GM21529 (cell line): ENCODE measurements at regions not wholly inside any gene's neighbourhood (a gene's known extent, or its start where the extent isn't known, plus 50 kb on each side); places are given as distances from the start of the nearest gene placed in this dataset.

Source experiments
- ATAC-seq: cut with Tn5 transposase; IDR thresholded peaks from one replicate; pipeline ENCODE4 v1.9.1; 2021; ENCODE audit not compliant: unreplicated experiment

- ATAC-seq = no peak
Measured at GRCh38 chr13:68368922-68369321, 1138.8 kb upstream of the PCDH9 start.

- ATAC-seq = no peak
Measured at GRCh38 chr13:68359105-68359504, 1129.0 kb upstream of the PCDH9 start.

GRCh38 chr13:68358294-68358705, 1128.2 kb upstream of the PCDH9 start:
- no peak for ATAC-seq

GRCh38 chr13:68350554-68350953, 1120.4 kb upstream of the PCDH9 start:
- no peak for ATAC-seq

GRCh38 chr13:68347220-68347619, 1117.1 kb upstream of the PCDH9 start:
- no peak for ATAC-seq

GRCh38 chr13:68345963-68346531, 1115.9 kb upstream of the PCDH9 start:
- ATAC-seq = no peak

- no peak for ATAC-seq
Measured at GRCh38 chr13:68323124-68323523, 1093.0 kb upstream of the PCDH9 start.

GRCh38 chr13:68319384-68319783, 1089.2 kb upstream of the PCDH9 start:
- ATAC-seq = no peak

GRCh38 chr13:68304286-68304893, 1074.3 kb upstream of the PCDH9 start:
- no peak for ATAC-seq

GRCh38 chr13:68293631-68294030, 1063.5 kb upstream of the PCDH9 start:
- no peak for ATAC-seq

GRCh38 chr13:68292601-68293000, 1062.5 kb upstream of the PCDH9 start:
- no peak for ATAC-seq

GRCh38 chr13:68291595-68291994, 1061.5 kb upstream of the PCDH9 start:
- no peak for ATAC-seq

GRCh38 chr13:68275758-68276157, 1045.6 kb upstream of the PCDH9 start:
- no peak for ATAC-seq

- no peak for ATAC-seq
Measured at GRCh38 chr13:68272652-68273051, 1042.5 kb upstream of the PCDH9 start.

- ATAC-seq = no peak
Measured at GRCh38 chr13:68264692-68265091, 1034.6 kb upstream of the PCDH9 start.

GRCh38 chr13:68261105-68261504, 1031.0 kb upstream of the PCDH9 start:
- no peak for ATAC-seq

GRCh38 chr13:68257111-68257842, 1027.1 kb upstream of the PCDH9 start:
- ATAC-seq = no peak

GRCh38 chr13:68254151-68254550, 1024.0 kb upstream of the PCDH9 start:
- no peak for ATAC-seq

GRCh38 chr13:68234274-68234673, 1004.1 kb upstream of the PCDH9 start:
- no peak for ATAC-seq

GRCh38 chr13:68232351-68233130, 1002.4 kb upstream of the PCDH9 start:
- ATAC-seq = no peak

GRCh38 chr13:68214691-68215415, 984.7 kb upstream of the PCDH9 start:
- no peak for ATAC-seq
